ENCODE measurements at regions not wholly inside any gene's neighbourhood (a gene's known extent, or its start where the extent isn't known, plus 50 kb on each side); places are given as distances from the start of the nearest gene placed in this dataset.

DNA sequence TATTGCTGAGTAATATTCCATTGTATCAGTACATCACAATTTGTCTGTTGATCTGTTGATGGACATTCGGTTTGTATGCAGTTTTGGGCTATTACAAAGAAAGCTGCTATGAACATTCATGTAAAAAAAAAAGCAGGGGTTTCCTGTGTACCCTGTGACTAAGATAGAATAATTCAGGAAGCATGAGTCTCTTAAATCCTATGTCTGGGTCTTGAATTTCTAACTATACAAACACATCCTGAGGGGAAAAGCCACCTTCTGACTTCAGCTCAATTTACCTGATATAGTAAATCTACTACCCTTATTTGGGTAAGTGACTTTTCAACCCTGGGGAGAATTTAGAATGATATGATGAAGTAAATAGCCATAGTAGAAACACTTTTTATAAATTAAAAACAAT lies 94.6 kb upstream of the FUNDC1 start:
- Histone ChIP-seq H3K4me3 (ENCODE audit: low read length) (no peak overlapping the region), H3K27me3 (replicated peaks; ENCODE audit: insufficient read depth, low read length) (no peaks in the 10 kb centered on the region), H3K79me2 (ENCODE audit: low read length) (no peaks in the 10 kb centered on the region), H4K20me1 (ENCODE audit: insufficient read depth, low read length) (no peaks in the 10 kb centered on the region), H3K36me3 (replicated peaks; ENCODE audit: insufficient read depth, low read length) (no peaks in the 10 kb centered on the region), H3K4me2 (ENCODE audit: low read depth, low read length) (no peak overlapping the region), H2AFZ (ENCODE audit: low read length) (no peak overlapping the region), H3K9me2 (replicated peaks; ENCODE audit: insufficient read depth, low read length) (no peaks in the 10 kb centered on the region), H3F3A (ENCODE audit: insufficient read depth, low read length) (no peaks in the 10 kb centered on the region), H3K9me3 (replicated peaks; ENCODE audit: insufficient read depth, low read length) (no peaks in the 10 kb centered on the region), H3K27ac (ENCODE audit: low read length) (no peak overlapping the region), H3K9ac (ENCODE audit: low read length) (no peak overlapping the region), H3K4me1 (ENCODE audit: low read length) (no peaks in the 10 kb centered on the region)
- TF ChIP-seq EZH2 (optimal IDR thresholded peaks at IDR 0.05; ENCODE audit: low read depth, low read length) (no peak), EZH2phosphoT487 (IDR thresholded peaks at IDR 0.05; ENCODE audit: low read length) (no peak)
- TF ChIP-seq, protein P1, sequence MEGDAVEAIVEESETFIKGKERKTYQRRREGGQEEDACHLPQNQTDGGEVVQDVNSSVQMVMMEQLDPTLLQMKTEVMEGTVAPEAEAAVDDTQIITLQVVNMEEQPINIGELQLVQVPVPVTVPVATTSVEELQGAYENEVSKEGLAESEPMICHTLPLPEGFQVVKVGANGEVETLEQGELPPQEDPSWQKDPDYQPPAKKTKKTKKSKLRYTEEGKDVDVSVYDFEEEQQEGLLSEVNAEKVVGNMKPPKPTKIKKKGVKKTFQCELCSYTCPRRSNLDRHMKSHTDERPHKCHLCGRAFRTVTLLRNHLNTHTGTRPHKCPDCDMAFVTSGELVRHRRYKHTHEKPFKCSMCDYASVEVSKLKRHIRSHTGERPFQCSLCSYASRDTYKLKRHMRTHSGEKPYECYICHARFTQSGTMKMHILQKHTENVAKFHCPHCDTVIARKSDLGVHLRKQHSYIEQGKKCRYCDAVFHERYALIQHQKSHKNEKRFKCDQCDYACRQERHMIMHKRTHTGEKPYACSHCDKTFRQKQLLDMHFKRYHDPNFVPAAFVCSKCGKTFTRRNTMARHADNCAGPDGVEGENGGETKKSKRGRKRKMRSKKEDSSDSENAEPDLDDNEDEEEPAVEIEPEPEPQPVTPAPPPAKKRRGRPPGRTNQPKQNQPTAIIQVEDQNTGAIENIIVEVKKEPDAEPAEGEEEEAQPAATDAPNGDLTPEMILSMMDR (IDR thresholded peaks at IDR 0.05; ENCODE audit: low read length): no peak
- DNase-seq: no peak

- no peak for TF ChIP-seq EZH2phosphoT487 (IDR thresholded peaks at IDR 0.05; ENCODE audit: low read length)
- TF ChIP-seq, protein P1 (IDR thresholded peaks at IDR 0.05; ENCODE audit: low read length): no peak
- no peak for TF ChIP-seq EZH2 (optimal IDR thresholded peaks at IDR 0.05; ENCODE audit: low read depth, low read length)
- Histone ChIP-seq H3K27ac (ENCODE audit: low read length) (no peak overlapping the region), H3K9me3 (replicated peaks; ENCODE audit: insufficient read depth, low read length) (no peaks in the 10 kb centered on the region), H3K4me1 (ENCODE audit: low read length) (no peaks in the 10 kb centered on the region), H3K9me2 (replicated peaks; ENCODE audit: insufficient read depth, low read length) (no peaks in the 10 kb centered on the region), H3K4me3 (ENCODE audit: low read length) (no peak overlapping the region), H3K9ac (ENCODE audit: low read length) (no peak overlapping the region), H4K20me1 (ENCODE audit: insufficient read depth, low read length) (no peaks in the 10 kb centered on the region), H3K27me3 (replicated peaks; ENCODE audit: insufficient read depth, low read length) (no peaks in the 10 kb centered on the region), H2AFZ (ENCODE audit: low read length) (no peak overlapping the region), H3F3A (ENCODE audit: insufficient read depth, low read length) (no peaks in the 10 kb centered on the region), H3K4me2 (ENCODE audit: low read depth, low read length) (no peak overlapping the region), H3K79me2 (ENCODE audit: low read length) (no peaks in the 10 kb centered on the region), H3K36me3 (replicated peaks; ENCODE audit: insufficient read depth, low read length) (no peaks in the 10 kb centered on the region)
- DNase-seq: no peak
Measured at GRCh38 chrX:44621078-44621477, 78.4 kb upstream of the FUNDC1 start.

DNA sequence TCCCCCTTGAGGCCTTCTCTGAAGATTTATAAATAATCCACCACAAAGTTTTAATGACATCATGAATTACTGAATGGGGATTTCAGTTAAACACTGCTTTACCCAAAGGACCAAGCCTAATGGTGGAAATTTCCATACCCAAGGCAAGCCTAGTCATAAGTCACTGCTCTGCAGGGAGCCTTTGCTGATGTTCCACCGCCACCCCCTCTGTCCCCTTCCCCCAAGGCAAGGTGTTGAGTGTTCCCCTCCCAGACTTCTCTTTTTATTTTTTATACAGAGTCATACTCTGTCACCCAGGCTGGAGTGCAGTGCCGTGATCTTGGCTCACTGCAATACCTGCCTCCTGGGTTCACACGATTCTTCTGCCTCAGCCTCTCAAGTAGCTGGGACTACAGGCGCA lies 76.4 kb upstream of the FUNDC1 start:
- Histone ChIP-seq H3K27ac (ENCODE audit: low read length) (no peak overlapping the region), H3K79me2 (ENCODE audit: low read length) (no peaks in the 10 kb centered on the region), H3K4me2 (ENCODE audit: low read depth, low read length) (no peak overlapping the region), H3K9ac (ENCODE audit: low read length) (no peak overlapping the region), H2AFZ (ENCODE audit: low read length) (no peak overlapping the region), H3K4me1 (ENCODE audit: low read length) (no peaks in the 10 kb centered on the region), H3K4me3 (ENCODE audit: low read length) (no peak overlapping the region), H3K36me3 (replicated peaks; ENCODE audit: insufficient read depth, low read length) (no peaks in the 10 kb centered on the region), H3K27me3 (replicated peaks; ENCODE audit: insufficient read depth, low read length) (no peaks in the 10 kb centered on the region), H3K9me3 (replicated peaks; ENCODE audit: insufficient read depth, low read length) (no peaks in the 10 kb centered on the region), H3K9me2 (replicated peaks; ENCODE audit: insufficient read depth, low read length) (no peaks in the 10 kb centered on the region), H3F3A (ENCODE audit: insufficient read depth, low read length) (no peaks in the 10 kb centered on the region), H4K20me1 (ENCODE audit: insufficient read depth, low read length) (no peaks in the 10 kb centered on the region)
- TF ChIP-seq EZH2phosphoT487 (IDR thresholded peaks at IDR 0.05; ENCODE audit: low read length): no peak
- TF ChIP-seq, protein P1 (IDR thresholded peaks at IDR 0.05; ENCODE audit: low read length): no peak
- no peak for TF ChIP-seq EZH2 (optimal IDR thresholded peaks at IDR 0.05; ENCODE audit: low read depth, low read length)
- DNase-seq: no peak
